H1 (cell line): ENCODE measurements at regions not wholly inside any gene's neighbourhood (a gene's known extent, or its start where the extent isn't known, plus 50 kb on each side); places are given as distances from the start of the nearest gene placed in this dataset.
"Not testable (repeated sequence)": the region's sequence is repeated elsewhere in the genome, so short reads cannot be mapped to it uniquely, and the experiment has no call there.

Experiments
- EP300 ChIP-seq, 2 experiments: IDR thresholded peaks; 1 replicate in 1 of 2; 2 replicates in 1 of 2; pipeline ENCODE4 v1.6.1; 2011 to 2012; ENCODE audit warnings: low read depth in 2 of 2, low read length in 2 of 2, mild to moderate bottlenecking in 2 of 2, borderline replicate concordance in 1 of 2, inconsistent platforms in 1 of 2, moderate library complexity in 1 of 2
- POLR2A ChIP-seq, 2 experiments: IDR thresholded peaks; 1 replicate in 1 of 2; 2 replicates in 1 of 2; pipeline ENCODE4 v1.6.1; 2011; ENCODE audit warnings: low read depth in 2 of 2, low read length in 2 of 2, mild to moderate bottlenecking in 2 of 2; ENCODE audit errors: control extremely low read depth in 1 of 2
- TF ChIP-seq, protein P1 (sequence below), 3 experiments: IDR thresholded peaks; 1 replicate in 2 of 3; 2 replicates in 1 of 3; pipeline versions ENCODE4 v1.5.1 to v1.6.1; 2011; ENCODE audit warnings: low read length in 3 of 3, mild to moderate bottlenecking in 3 of 3, inconsistent platforms in 2 of 3, low read depth in 1 of 3, moderate library complexity in 1 of 3; ENCODE audit not compliant: insufficient read depth in 1 of 3; ENCODE audit errors: control extremely low read depth in 1 of 3

DNA sequence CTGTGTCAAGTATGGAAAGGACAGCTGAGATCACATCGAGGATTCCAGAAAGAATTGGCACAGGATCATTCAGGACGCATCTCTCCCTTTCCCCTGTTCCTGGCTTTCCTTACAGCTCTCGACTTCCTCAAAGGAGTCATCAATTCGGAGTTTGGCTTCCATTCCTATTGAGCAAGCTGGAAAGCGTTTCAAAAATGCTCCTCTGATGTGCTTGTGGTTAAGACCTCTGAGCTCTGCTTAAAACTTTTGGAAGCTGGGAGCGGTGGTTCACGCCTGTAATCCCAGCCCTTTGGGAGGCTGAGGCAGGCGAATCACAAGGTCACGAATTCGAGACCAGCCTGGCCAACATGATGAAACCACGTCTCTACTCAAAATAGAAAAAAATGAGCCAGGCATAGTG lies 136.9 kb upstream of the OSBPL11 start:
- TF ChIP-seq POLR2A (IDR thresholded peaks at IDR 0.05; ENCODE audit: control extremely low read depth in 1 of 2, low read depth in 2 of 2, low read length in 2 of 2); EP300 (IDR thresholded peaks at IDR 0.05; ENCODE audit: borderline replicate concordance in 1 of 2, low read depth in 2 of 2, low read length in 2 of 2): not testable (repeated sequence)
- TF ChIP-seq, protein P1, sequence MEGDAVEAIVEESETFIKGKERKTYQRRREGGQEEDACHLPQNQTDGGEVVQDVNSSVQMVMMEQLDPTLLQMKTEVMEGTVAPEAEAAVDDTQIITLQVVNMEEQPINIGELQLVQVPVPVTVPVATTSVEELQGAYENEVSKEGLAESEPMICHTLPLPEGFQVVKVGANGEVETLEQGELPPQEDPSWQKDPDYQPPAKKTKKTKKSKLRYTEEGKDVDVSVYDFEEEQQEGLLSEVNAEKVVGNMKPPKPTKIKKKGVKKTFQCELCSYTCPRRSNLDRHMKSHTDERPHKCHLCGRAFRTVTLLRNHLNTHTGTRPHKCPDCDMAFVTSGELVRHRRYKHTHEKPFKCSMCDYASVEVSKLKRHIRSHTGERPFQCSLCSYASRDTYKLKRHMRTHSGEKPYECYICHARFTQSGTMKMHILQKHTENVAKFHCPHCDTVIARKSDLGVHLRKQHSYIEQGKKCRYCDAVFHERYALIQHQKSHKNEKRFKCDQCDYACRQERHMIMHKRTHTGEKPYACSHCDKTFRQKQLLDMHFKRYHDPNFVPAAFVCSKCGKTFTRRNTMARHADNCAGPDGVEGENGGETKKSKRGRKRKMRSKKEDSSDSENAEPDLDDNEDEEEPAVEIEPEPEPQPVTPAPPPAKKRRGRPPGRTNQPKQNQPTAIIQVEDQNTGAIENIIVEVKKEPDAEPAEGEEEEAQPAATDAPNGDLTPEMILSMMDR (IDR thresholded peaks at IDR 0.05; ENCODE audit: control extremely low read depth in 1 of 3, insufficient read depth in 1 of 3, low read depth in 1 of 3, low read length in 3 of 3): not testable (repeated sequence)
